Keratinocyte (primary cell): ENCODE measurements at regions not wholly inside any gene's neighbourhood (a gene's known extent, or its start where the extent isn't known, plus 50 kb on each side); places are given as distances from the start of the nearest gene placed in this dataset.
"Not testable (repeated sequence)": the region's sequence is repeated elsewhere in the genome, so short reads cannot be mapped to it uniquely, and the experiment has no call there.

Source experiments
- DNase-seq: peaks from one replicate; pipeline ENCODE4 v3.0.0-alpha.2; 2011; ENCODE audit warnings: low read depth, missing footprints, low spot score
- FAIRE-seq: peaks from 2 replicates; lab custom pipeline; 2011; peaks lifted over from hg19 to GRCh38; lab: Jason Lieb, UNC
- H2AFZ ChIP-seq: 2 replicates; pipeline ENCODE4 v1.6.0; 2012; ENCODE audit warnings: low read length, control low read depth, inconsistent platforms; ENCODE audit not compliant: control insufficient read depth
- H3K27ac ChIP-seq: 2 replicates; pipeline ENCODE4 v1.5.1; 2011; ENCODE audit warnings: low read length; ENCODE audit not compliant: control insufficient read depth, insufficient read depth
- H3K27me3 ChIP-seq: 3 replicates; pipeline ENCODE4 v1.6.0; 2011; ENCODE audit warnings: low read length; ENCODE audit not compliant: control insufficient read depth, insufficient read depth; ENCODE audit errors: extremely low read depth
- H3K36me3 ChIP-seq, 2 experiments: 2 replicates in 1 of 2; 3 replicates in 1 of 2; pipeline ENCODE4 v1.5.1; 2011; ENCODE audit warnings: low read length in 2 of 2, mild to moderate bottlenecking in 1 of 2; ENCODE audit not compliant: control insufficient read depth in 2 of 2, insufficient read depth in 2 of 2; ENCODE audit errors: extremely low read depth in 1 of 2
- H3K4me1 ChIP-seq: 3 replicates; pipeline ENCODE4 v1.5.1; 2011; ENCODE audit warnings: low read length; ENCODE audit not compliant: control insufficient read depth, insufficient read depth; ENCODE audit errors: extremely low read depth
- H3K4me2 ChIP-seq: 3 replicates; pipeline ENCODE4 v1.6.0; 2011; ENCODE audit warnings: low read depth, low read length; ENCODE audit not compliant: control insufficient read depth, insufficient read depth; ENCODE audit errors: extremely low read depth
- H3K4me3 ChIP-seq, 3 experiments: fragments of 200-600 bp in 1 of 3; sonication (generic) in 1 of 3; 2 replicates in 2 of 3; 3 replicates in 1 of 3; pipeline ENCODE4 v1.5.1; 2011 to 2016; ENCODE audit warnings: low read length in 3 of 3, mild to moderate bottlenecking in 3 of 3, control low read depth in 2 of 3, inconsistent platforms in 1 of 3, low read depth in 1 of 3, mixed read lengths in 1 of 3, mixed run types in 1 of 3, moderate library complexity in 1 of 3; ENCODE audit not compliant: control insufficient read depth in 2 of 3, insufficient read depth in 2 of 3; ENCODE audit errors: extremely low read depth in 1 of 3
- H3K79me2 ChIP-seq: 2 replicates; pipeline ENCODE4 v1.6.0; 2012; ENCODE audit warnings: low read length; ENCODE audit not compliant: control insufficient read depth, insufficient read depth
- H3K9ac ChIP-seq: 3 replicates; pipeline ENCODE4 v1.6.0; 2011; ENCODE audit warnings: low read length; ENCODE audit not compliant: control insufficient read depth, insufficient read depth; ENCODE audit errors: extremely low read depth
- H3K9me1 ChIP-seq: 3 replicates; pipeline ENCODE4 v1.6.0; 2011; ENCODE audit warnings: low read length; ENCODE audit not compliant: control insufficient read depth, insufficient read depth; ENCODE audit errors: extremely low read depth
- H3K9me3 ChIP-seq: 2 replicates; pipeline ENCODE4 v1.5.1; 2012; ENCODE audit warnings: low read depth, low read length; ENCODE audit not compliant: control insufficient read depth
- H4K20me1 ChIP-seq: 3 replicates; pipeline ENCODE4 v1.6.0; 2011; ENCODE audit warnings: low read length; ENCODE audit not compliant: control insufficient read depth, insufficient read depth; ENCODE audit errors: extremely low read depth
- CTCF ChIP-seq, 3 experiments: IDR thresholded peaks in 1 of 3; conservative IDR thresholded peaks in 1 of 3; optimal IDR thresholded peaks in 1 of 3; 2 replicates in 2 of 3; 3 replicates in 1 of 3; pipeline versions ENCODE3 to v1.5.1; 2011; ENCODE audit warnings: low read length in 3 of 3, mild to moderate bottlenecking in 3 of 3, moderate library complexity in 2 of 3, control low read depth in 1 of 3, inconsistent platforms in 1 of 3; ENCODE audit not compliant: insufficient read depth in 2 of 3; ENCODE audit errors: extremely low read depth in 1 of 3
- EZH2 ChIP-seq: IDR thresholded peaks from one replicate; pipeline ENCODE4 v1.6.1; 2012; ENCODE audit warnings: inconsistent platforms, mild to moderate bottlenecking, low read length, moderate library complexity
- dilution Hi-C: fragments of 300-500 bp; cut with MboI; formaldehyde crosslinking; loops from one replicate; pipeline ENCODE4 v1.7.0; 2020; ENCODE audit warnings: low sequenced_read_pairs; ENCODE audit not compliant: extremely low pct_ligation_motif_present

GRCh38 chrX:65850821-65851220 lies 183.4 kb downstream of the MSN start:
- H3K27me3 ChIP-seq, H4K20me1 ChIP-seq, H3K9me1 ChIP-seq, H3K9ac ChIP-seq, H3K9me3 ChIP-seq, H3K4me3 ChIP-seq, H3K4me2 ChIP-seq, H3K79me2 ChIP-seq, DNase-seq, H3K36me3 ChIP-seq, H3K27ac ChIP-seq, H2AFZ ChIP-seq, FAIRE-seq, dilution Hi-C loops, H3K4me1 ChIP-seq: not testable (repeated sequence)

- TF ChIP-seq CTCF (optimal IDR thresholded peaks at IDR 0.05 in 1 of 3, IDR thresholded peaks at IDR 0.05 in 1 of 3, conservative IDR thresholded peaks at IDR 0.05 in 1 of 3; ENCODE audit: extremely low read depth in 1 of 3, insufficient read depth in 2 of 3, low read length in 3 of 3): no peak
- TF ChIP-seq EZH2: no peak
- Histone ChIP-seq H3K4me2 (no peak overlapping the region), H3K36me3 (no peaks in the 10 kb centered on the region), H3K27me3 (no peaks in the 10 kb centered on the region), H3K27ac (no peak overlapping the region), H3K9ac (no peak overlapping the region), H4K20me1 (no peaks in the 10 kb centered on the region), H3K79me2 (no peaks in the 10 kb centered on the region), H3K4me3 (no peak overlapping the region), H3K9me1 (no peaks in the 10 kb centered on the region), H3K9me3 (no peaks in the 10 kb centered on the region), H3K4me1 (peaks cover 3% of the 10 kb centered on the region), H2AFZ (no peak overlapping the region)
- DNase-seq: no peak
- dilution Hi-C loops: no loop called here
- FAIRE-seq: no peak
These were observed 179.5 kb downstream of the MSN start for GRCh38 chrX:65846974-65847373.

DNA sequence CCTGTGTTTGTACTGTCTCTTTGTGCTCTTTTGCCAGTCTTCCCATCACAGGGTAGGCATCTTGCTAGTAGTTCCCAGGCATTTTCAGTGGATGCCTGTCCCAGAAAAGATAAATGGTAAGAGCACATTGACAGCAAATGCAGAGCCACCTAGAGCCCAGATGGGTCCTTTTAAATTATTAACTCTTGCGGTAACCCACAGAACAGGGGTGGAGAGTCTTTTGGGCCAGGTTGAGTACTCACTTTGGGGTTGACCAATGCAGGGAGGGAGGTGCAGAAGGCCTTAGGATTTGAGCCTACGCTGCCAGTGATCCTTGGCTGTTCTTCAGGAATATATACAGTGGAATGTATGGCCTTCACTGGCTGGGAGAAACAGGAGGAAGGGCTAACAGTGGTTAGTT lies 173.8 kb downstream of the MSN start:
- H3K27ac ChIP-seq: no peak overlapping the region
- dilution Hi-C loops: no loop called here
- DNase-seq (no peak), FAIRE-seq (no peak)
- H3K9me1 ChIP-seq: no peaks in the 10 kb centered on the region
- H3K4me3 ChIP-seq: no peak overlapping the region
- no peaks in the 10 kb centered on the region for H3K36me3 ChIP-seq
- TF ChIP-seq EZH2: no peak
- TF ChIP-seq CTCF (optimal IDR thresholded peaks at IDR 0.05 in 1 of 3, IDR thresholded peaks at IDR 0.05 in 1 of 3, conservative IDR thresholded peaks at IDR 0.05 in 1 of 3; ENCODE audit: extremely low read depth in 1 of 3, insufficient read depth in 2 of 3, low read length in 3 of 3): no peak
- no peaks in the 10 kb centered on the region for H3K79me2 ChIP-seq
- no peaks in the 10 kb centered on the region for H3K4me1 ChIP-seq
- no peak overlapping the region for H3K9ac ChIP-seq
- H3K27me3 ChIP-seq: no peaks in the 10 kb centered on the region
- no peak overlapping the region for H3K4me2 ChIP-seq
- no peak overlapping the region for H2AFZ ChIP-seq
- no peaks in the 10 kb centered on the region for H4K20me1 ChIP-seq
- no peaks in the 10 kb centered on the region for H3K9me3 ChIP-seq
